SJSA1 (cell line): ENCODE measurements at regions not wholly inside any gene's neighbourhood (a gene's known extent, or its start where the extent isn't known, plus 50 kb on each side); places are given as distances from the start of the nearest gene placed in this dataset.
"Not testable (repeated sequence)": the region's sequence is repeated elsewhere in the genome, so short reads cannot be mapped to it uniquely, and the experiment has no call there.

Experiments used
- DNase-seq, 2 experiments: peaks; one replicate each; pipeline ENCODE4 v3.0.0-alpha.2; 2015 to 2020; ENCODE audit warnings: low spot score in 2 of 2, low read depth in 1 of 2
- H3K27ac ChIP-seq: fragments of 250-450 bp; sonication (Bioruptor Pico); 2 replicates; pipeline ENCODE4 v1.5.1; 2020; ENCODE audit warnings: mild to moderate bottlenecking, moderate library complexity
- H3K27me3 ChIP-seq: fragments of 250-450 bp; sonication (Bioruptor Pico); replicated peaks from 2 replicates; pipeline ENCODE4 v1.5.1; 2020; ENCODE audit warnings: mild to moderate bottlenecking, moderate library complexity
- H3K36me3 ChIP-seq: fragments of 250-450 bp; sonication (Bioruptor Pico); 2 replicates; pipeline ENCODE4 v1.5.1; 2020; ENCODE audit warnings: mild to moderate bottlenecking
- H3K4me1 ChIP-seq: fragments of 250-450 bp; sonication (Bioruptor Pico); replicated peaks from 2 replicates; pipeline ENCODE4 v1.6.1; 2021; ENCODE audit warnings: mild to moderate bottlenecking
- H3K4me3 ChIP-seq: fragments of 250-450 bp; sonication (Bioruptor Pico); 2 replicates; pipeline ENCODE4 v1.5.1; 2020; ENCODE audit warnings: mild to moderate bottlenecking
- H3K9me3 ChIP-seq: fragments of 250-450 bp; sonication (Bioruptor Pico); replicated peaks from 2 replicates; pipeline ENCODE4 v1.5.1; 2020; ENCODE audit warnings: mild to moderate bottlenecking

DNA sequence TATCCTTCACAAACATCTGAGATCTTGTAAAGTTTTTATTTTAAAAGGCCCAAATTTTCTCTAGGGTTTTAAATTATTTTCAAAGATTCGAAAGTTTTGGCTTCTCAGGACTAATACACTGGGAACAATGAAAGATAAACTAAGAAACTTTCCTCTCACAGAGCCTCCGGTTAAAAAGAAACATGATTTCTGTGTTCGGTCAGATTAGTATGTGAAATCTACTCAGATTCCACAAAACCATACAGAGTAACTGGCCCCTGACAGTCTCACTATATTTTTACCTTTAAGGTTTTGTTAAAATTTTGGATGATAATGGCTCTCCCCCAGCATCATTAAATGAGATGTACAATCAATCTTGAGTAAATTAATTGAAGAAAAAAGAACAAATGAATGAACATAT, 471.0 kb downstream of the COL12A1 start:
- Histone ChIP-seq H3K4me1 (peaks cover 36% of the 10 kb centered on the region), H3K27ac (peak overlapping the region; percentile 60), H3K4me3 (no peak overlapping the region), H3K9me3 (no peaks in the 10 kb centered on the region), H3K27me3 (no peaks in the 10 kb centered on the region), H3K36me3 (no peaks in the 10 kb centered on the region)
- no peak for DNase-seq

DNA sequence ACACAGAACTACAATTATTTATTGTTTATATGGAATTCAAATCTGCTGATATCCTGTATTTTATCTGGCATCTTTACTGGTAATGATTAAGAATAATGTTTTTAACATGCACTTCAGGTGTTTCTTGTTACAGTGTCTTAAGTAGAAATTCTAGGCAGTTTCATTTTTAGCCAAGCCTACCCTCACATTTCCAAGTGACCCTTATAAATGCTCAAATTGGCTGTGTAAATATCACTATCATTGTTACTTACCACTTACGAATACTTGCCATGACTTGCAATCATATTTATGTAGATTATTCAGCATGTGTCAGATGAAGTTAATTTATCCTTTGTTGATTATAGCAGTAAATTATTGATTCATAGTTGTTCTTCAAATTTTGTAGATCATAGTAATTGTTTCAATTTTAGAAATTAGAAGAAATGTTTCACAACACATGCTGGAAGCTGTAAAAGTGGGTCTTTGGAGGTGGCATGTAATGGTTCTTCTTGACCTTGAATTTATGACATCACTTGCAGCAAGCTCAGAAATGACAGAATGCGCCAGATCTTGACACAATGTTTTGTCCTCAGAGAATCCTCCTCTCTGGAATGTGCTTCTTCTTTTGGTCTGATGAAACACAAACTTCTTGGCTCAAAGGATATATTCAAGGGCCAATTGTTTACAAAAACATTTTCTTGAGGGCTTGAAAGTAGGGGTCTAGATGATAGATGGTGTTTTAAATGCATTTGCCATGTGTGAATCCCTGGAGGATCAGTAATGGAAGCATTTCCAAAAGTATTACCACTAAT, 471.8 kb downstream of the COL12A1 start:
- Histone ChIP-seq H3K9me3 (no peaks in the 10 kb centered on the region), H3K27me3 (no peaks in the 10 kb centered on the region), H3K4me1 (peaks cover 36% of the 10 kb centered on the region), H3K27ac (peak overlapping the region; percentile 60; the same call in 1 of the 2 replicates), H3K4me3 (no peak overlapping the region), H3K36me3 (no peaks in the 10 kb centered on the region)
- no peak for DNase-seq

DNA sequence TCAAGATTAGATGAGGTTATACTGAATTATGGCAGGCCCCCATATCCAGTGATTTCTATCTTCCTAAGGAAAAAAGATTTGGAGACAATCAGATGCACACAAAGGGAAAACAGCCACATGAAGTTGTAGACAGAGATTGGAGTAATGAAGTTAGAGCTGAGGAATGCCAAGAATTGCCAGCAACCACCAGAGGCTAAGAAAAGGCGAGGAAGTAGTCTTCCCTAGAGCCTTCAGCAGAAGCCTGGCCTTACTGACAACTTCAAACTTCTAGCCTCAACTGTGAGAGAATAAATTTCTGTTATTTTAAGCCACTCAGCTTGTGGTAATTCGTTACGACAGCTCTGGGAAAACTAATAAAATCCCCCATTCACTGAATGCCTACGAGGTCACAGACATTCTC, 473.9 kb downstream of the COL12A1 start:
- Histone ChIP-seq H3K27ac (peak overlapping the region; percentile 35), H3K27me3 (no peaks in the 10 kb centered on the region), H3K4me1 (peaks cover 36% of the 10 kb centered on the region), H3K9me3 (no peaks in the 10 kb centered on the region), H3K36me3 (no peaks in the 10 kb centered on the region), H3K4me3 (no peak overlapping the region)
- DNase-seq: peak in 1 of 2 experiments; percentile 44

DNA sequence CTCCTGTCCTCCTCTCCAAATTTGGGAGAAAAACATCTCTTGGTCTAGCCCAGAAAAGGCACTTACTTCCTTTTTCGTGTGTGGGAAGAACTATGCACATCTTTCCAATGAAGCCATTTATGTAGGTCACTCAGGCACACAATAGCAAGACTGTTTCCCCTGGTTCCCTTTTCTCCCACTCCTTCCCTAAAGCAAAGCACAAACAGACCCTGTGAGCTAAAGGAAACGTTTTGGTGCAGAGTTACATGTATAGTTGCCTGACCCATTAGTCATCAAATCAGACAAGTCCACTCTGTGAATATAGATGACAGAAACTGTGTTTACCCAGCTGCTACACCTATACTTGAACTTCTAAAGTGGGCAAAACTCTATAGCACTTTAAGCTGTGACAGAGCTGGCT, 474.6 kb downstream of the COL12A1 start:
- Histone ChIP-seq H3K27ac (peak overlapping the region; percentile 35; the same call in 1 of the 2 replicates), H3K4me1 (peaks cover 36% of the 10 kb centered on the region)
- DNase-seq: peak in 1 of 2 experiments; percentile 23

DNA sequence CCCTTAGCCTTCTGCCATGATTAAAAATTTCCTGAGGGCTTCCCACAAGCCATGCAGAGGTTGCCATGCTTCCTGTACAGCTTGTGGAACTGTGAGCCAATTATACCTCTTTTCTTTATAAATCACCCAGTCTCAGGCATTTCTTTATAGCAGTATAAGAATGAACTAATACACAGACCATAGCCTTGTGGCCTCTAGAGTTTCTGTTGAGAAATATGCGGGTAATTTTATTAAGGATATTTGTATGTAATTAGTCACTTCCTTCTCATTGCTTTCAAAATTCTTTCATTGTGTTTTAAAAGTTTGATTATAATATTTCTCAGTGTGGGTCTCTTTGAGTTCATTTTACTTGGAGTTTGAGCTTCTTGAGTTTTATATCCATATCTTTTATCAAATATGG, 484.9 kb downstream of the COL12A1 start:
- Histone ChIP-seq H3K4me1 (no peaks in the 10 kb centered on the region), H3K27me3 (no peaks in the 10 kb centered on the region), H3K4me3 (no peak overlapping the region), H3K36me3 (no peaks in the 10 kb centered on the region), H3K9me3 (no peaks in the 10 kb centered on the region), H3K27ac (no peak overlapping the region)
- DNase-seq: no peak

More for the DNA sequence above, 474.6 kb downstream of the COL12A1 start:
- no peaks in the 10 kb centered on the region for H3K36me3 ChIP-seq
- H3K9me3 ChIP-seq: no peaks in the 10 kb centered on the region
- no peak overlapping the region for H3K4me3 ChIP-seq
- no peaks in the 10 kb centered on the region for H3K27me3 ChIP-seq

DNA sequence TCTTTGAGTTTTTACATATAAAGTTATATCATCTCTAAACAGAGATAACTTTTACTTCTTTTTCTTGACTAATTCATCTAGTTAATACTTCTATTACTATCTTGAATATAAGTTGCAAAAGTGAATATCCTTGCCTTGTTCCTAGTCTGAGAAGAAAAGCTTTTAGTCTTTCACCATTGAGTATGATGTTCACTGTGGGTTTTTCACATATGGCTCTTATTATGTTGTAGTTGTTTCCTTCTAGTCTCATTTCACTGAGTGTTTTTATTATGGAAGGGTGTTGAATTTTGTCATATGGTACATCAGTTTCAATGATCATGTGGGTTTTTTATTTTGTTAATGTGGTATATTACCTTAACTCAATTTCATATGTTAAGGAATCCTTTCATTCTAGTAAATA, 488.3 kb downstream of the COL12A1 start:
- Histone ChIP-seq H3K36me3 (no peaks in the 10 kb centered on the region), H3K27ac (no peak overlapping the region), H3K4me3 (no peak overlapping the region), H3K27me3 (no peaks in the 10 kb centered on the region), H3K4me1 (no peaks in the 10 kb centered on the region), H3K9me3 (no peaks in the 10 kb centered on the region)
- DNase-seq: no peak

DNA sequence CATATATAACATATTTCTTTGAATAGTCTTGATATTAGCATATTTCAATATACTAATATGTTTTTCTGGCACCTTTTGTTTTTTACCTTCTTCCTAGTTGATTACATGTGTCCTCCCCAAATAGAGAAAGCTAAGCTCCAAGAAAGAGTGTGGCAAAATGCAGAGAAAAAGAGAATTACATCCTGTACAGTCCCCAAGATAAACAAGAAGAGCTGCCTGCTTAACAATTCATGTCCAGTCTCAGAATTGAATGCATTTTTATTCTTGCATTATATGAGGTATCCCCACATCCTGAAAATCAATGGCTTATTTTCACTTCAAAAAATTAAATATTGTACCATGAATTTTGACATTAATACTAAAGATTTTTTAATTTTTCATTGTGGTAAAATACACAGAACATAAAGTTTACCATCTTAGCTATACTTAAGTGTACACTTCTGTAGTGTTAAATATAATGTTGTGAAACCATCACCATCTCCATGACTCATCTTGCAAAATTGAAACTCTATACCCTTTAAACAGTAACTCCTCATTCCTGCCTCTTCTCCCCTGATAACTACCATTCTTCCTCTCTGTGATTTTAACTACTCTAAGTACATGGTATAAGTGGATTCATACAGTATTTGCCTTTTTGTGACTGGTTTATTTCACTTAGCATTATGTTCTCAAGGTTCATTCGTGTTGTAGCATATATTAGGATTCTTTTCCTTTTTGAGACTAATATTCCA, 490.3 kb downstream of the COL12A1 start:
- no peaks in the 10 kb centered on the region for H3K9me3 ChIP-seq
- DNase-seq: no peak
- H3K4me1 ChIP-seq: no peaks in the 10 kb centered on the region
- no peaks in the 10 kb centered on the region for H3K27me3 ChIP-seq
- no peak overlapping the region for H3K27ac ChIP-seq
- no peaks in the 10 kb centered on the region for H3K36me3 ChIP-seq
- no peak overlapping the region for H3K4me3 ChIP-seq

DNA sequence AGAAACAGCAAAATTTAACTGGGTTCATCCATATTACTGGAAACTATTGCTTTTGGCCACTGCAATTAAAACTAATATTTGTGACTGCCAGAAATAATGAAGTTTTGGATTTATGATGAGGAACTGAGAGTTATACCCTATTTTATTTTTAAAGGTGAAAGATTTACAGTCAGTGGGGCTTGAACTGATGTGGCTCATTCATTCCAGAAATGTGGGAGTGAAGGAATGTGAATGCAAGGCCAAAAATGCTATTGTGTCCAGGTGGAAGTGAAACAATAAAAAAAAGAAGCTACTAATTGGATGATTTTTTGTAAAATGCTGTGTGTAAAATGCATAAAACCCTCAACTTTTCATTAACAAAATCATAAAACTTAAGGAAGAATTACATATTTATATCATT, 491.9 kb downstream of the COL12A1 start:
- Histone ChIP-seq H3K9me3 (no peaks in the 10 kb centered on the region), H3K36me3 (no peaks in the 10 kb centered on the region), H3K4me3 (no peak overlapping the region), H3K27me3 (no peaks in the 10 kb centered on the region), H3K4me1 (no peaks in the 10 kb centered on the region), H3K27ac (no peak overlapping the region)
- DNase-seq: no peak

DNA sequence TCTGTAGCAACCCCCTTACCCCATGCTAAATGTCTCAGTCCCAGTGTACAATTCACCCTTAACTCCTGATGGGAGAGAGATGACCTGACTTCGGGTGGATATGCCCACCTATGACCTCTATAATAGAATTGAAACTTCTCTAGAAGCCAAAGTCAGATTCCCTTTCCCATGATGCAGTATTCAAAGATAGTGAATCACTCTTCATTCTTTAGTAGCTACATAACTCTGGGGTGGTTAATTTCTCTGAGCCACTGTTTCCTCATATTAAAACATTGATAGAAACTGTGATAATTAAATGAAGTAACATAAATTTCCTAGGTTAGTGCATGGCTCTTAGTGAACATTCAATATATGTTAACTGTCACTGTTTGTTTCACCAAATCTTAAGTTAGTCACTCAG, 500.4 kb downstream of the COL12A1 start:
- Histone ChIP-seq H3K4me1 (no peaks in the 10 kb centered on the region), H3K36me3 (no peaks in the 10 kb centered on the region), H3K9me3 (no peaks in the 10 kb centered on the region), H3K4me3 (no peak overlapping the region), H3K27me3 (no peaks in the 10 kb centered on the region), H3K27ac (no peak overlapping the region)
- no peak for DNase-seq

DNA sequence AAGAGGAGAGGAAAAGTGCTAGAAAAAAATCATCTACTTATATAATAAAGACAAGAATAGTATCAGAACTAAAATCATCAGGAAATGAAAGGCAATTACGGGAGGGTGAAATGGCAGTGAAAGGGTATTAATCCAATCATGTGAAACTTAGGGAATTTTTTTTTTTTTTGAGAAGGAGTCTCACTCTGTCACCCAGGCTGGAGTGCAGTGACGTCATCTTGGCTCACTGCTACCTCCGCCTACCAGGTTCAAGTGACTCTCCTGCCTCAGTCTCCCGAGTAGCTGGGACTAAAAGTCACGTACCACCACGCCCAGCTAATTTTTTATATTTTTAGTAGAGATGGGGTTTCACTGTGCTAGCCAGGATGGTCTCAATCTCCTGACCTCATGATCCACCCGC, 501.3 kb downstream of the COL12A1 start:
- DNase-seq, H3K27me3 ChIP-seq, H3K36me3 ChIP-seq, H3K27ac ChIP-seq, H3K4me1 ChIP-seq, H3K4me3 ChIP-seq, H3K9me3 ChIP-seq: not testable (repeated sequence)

DNA sequence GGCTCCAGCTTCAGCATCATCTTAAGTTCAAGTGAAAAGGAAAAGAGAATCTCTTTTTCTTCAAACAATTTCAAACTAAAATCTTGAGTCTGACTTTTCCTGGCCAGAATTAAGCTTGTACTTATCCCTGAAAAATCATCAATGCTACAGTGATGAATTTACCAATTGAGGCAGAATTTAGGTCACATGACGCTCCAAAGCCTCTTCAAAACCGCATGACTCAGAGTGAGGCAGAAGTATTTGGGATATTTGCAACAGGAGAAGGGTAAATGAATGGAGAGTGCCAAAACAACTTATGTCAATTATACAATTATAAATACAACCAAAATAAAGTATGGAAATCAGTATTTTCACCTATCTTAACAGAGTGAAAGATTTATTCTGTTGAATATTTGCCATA, 515.5 kb downstream of the COL12A1 start:
- H3K27me3 ChIP-seq: no peaks in the 10 kb centered on the region
- no peak overlapping the region for H3K4me3 ChIP-seq
- no peaks in the 10 kb centered on the region for H3K9me3 ChIP-seq
- no peak for DNase-seq
- no peaks in the 10 kb centered on the region for H3K4me1 ChIP-seq
- no peak overlapping the region for H3K27ac ChIP-seq
- H3K36me3 ChIP-seq: no peaks in the 10 kb centered on the region

DNA sequence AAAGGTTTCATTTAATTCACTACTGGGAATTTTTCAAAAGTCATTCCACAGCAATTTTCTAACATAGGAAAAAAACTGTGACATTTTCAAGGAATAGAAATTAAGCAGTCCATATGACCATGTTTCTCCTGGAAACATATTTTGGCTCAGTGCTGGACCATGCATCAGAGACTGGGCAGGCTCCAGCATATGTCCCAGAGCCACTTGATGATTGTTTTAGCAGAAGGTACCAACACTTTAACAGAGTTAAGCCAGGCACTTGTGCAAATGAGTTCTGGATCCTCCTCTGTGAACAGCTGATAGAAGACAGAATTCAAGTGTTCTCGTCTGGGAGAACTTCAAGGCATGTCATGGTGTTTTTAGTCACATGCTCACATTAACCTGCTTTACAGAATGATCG, 516.3 kb downstream of the COL12A1 start:
- H3K4me3 ChIP-seq: no peak overlapping the region
- no peak for DNase-seq
- H3K27ac ChIP-seq: no peak overlapping the region
- no peaks in the 10 kb centered on the region for H3K36me3 ChIP-seq
- no peaks in the 10 kb centered on the region for H3K4me1 ChIP-seq
- H3K27me3 ChIP-seq: no peaks in the 10 kb centered on the region
- no peaks in the 10 kb centered on the region for H3K9me3 ChIP-seq

DNA sequence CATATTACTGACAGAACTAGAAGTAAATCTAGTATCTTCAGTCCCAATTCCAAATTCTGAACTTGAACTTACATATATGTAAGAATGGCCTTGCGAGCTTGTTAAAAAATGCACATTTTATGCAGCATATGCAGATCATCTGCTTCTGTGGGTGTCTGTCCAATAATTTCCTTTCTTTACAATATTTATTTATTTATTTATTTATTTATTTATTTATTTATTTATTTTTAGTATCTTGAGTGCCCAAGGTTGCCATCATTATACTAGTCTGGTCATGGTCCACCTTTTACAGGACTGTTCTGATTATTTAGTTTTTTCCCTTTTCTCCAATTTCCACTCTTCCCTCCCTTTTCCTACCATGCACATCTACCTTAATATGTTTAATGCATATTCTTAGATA, 528.4 kb downstream of the COL12A1 start:
- DNase-seq: no peak
- H3K4me3 ChIP-seq: no peak overlapping the region
- H3K27me3 ChIP-seq: no peaks in the 10 kb centered on the region
- H3K36me3 ChIP-seq: no peaks in the 10 kb centered on the region
- H3K9me3 ChIP-seq: no peaks in the 10 kb centered on the region
- H3K27ac ChIP-seq: no peak overlapping the region
- no peaks in the 10 kb centered on the region for H3K4me1 ChIP-seq

DNA sequence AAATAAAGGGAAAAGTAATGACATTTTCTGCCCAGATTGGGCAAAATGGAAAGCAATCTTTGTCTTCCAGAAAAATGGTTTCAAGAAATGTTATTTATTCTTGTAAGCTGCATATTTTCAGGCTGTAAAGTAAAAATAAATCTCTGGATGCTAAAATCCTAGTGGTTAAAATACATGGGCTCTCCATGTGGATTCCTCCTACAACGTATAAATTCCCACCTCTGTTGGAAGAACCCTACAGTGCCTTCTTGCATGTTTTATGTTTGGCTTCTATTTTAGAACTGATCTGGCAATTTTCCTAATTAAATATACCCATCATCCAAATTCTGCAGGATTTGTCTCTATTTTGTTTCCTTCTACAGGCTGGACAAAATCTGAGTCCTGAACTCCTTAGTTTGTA, 528.9 kb downstream of the COL12A1 start:
- Histone ChIP-seq H3K4me3 (no peak overlapping the region), H3K27me3 (no peaks in the 10 kb centered on the region), H3K4me1 (peaks cover 3% of the 10 kb centered on the region), H3K27ac (no peak overlapping the region), H3K36me3 (no peaks in the 10 kb centered on the region), H3K9me3 (no peaks in the 10 kb centered on the region)
- DNase-seq: no peak
